Activated CD4-positive, alpha-beta T cell treated with anti-CD3 and anti-CD28 coated beads, Interleukin-2, Interleukin-4, amounts not matched to agents 100 ng/mL and 50 ng/mL, durations not matched to agents 16 hours and 8 hours (primary cell): ENCODE measurements at regions not wholly inside any gene's neighbourhood (a gene's known extent, or its start where the extent isn't known, plus 50 kb on each side); places are given as distances from the start of the nearest gene placed in this dataset.
"Not testable (repeated sequence)": the region's sequence is repeated elsewhere in the genome, so short reads cannot be mapped to it uniquely, and the experiment has no call there.

Experiments
- DNase-seq: peaks from one replicate; pipeline ENCODE4 v3.0.0-alpha.2; 2020; ENCODE audit warnings: low spot score

DNA sequence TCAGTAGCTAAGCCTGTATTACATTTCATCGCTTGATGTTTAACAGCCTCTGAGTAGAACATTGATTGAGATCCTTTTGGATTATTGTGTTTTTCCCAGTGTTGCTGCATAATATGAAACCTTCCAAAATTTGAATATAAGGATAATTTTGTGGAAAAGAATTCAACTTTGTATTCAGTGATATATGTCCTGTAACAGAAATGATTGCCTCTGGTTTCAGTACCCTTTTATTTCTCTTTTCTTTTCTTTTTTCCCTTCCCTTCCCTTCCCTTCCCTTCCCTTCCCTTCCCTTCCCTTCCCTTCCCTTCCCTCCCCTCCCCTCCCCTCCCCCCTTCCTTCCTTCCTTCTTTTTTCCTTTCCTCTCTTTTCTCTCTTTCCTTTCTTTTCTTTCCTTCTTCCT is 74.6 kb downstream of the UTRN start:
- DNase-seq = no peak

DNA sequence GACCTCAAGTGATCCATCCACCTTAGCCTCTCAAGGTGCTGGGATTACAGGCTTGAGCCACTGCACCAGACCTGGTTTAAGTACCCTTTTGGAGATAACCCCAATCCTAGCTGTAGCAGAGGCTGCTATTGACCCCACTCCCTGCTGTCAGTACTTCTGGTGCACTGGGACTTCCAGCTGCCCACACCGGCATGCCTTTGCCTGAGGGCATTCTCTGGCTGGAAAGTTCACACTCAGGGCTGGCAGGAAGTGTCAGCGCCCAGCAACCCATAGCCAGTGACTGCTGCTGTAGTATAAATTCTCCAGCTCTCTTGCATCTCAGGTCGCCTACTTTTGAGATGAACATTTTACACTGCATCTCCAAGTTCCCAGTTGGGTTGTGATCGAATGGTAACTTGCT is 75.3 kb downstream of the UTRN start:
- DNase-seq = no peak

- no peak for DNase-seq
Observed at GRCh38 chr6:144361016-144361415, 75.9 kb downstream of the UTRN start.

GRCh38 chr6:144362042-144363018 is 77.2 kb downstream of the UTRN start:
- DNase-seq = no peak

GRCh38 chr6:144364208-144364720 is 79.1 kb downstream of the UTRN start:
- DNase-seq = no peak

GRCh38 chr6:144364782-144365181 is 79.6 kb downstream of the UTRN start:
- no peak for DNase-seq

DNA sequence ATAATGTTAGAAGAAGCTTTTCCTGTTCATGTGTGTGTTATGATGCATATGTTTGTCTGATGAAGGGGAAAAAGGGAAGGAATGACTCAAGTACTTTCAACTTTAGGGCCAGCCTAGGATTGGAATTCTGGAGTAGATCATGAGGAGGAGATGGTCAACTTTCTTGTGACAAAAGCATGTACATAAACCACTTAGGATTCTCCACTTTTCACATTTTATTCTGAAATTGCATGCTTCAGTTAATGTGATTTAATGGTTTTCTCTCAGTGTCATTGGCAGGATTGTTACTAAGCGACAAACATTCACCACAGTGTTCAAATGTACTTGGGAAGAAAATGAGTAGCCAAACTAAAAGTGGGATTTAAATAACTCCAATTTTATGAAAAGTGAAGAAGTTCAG is 80.1 kb downstream of the UTRN start:
- DNase-seq = no peak

DNA sequence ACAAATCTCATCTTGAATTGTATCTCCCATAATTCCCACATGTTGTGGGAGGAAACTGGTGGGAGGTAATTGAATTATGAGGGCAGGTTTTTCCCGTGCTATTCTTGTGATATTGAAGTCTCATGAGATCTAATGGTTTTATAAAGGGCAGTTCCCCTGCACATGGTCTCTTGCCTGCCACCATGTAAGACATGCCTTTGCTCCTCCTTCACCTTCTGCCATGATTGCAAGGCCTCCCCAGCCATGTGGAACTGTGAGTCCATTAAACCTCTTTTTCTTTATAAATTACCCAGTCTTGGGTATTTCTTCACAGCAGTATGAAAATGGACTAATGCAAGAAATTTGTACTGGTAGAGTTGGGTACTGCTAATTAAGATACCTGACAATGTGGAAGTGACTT is 84.6 kb downstream of the UTRN start:
- not testable (repeated sequence) for DNase-seq

- DNase-seq = no peak
Observed at GRCh38 chr6:144372116-144372515, 87.0 kb downstream of the UTRN start.

DNA sequence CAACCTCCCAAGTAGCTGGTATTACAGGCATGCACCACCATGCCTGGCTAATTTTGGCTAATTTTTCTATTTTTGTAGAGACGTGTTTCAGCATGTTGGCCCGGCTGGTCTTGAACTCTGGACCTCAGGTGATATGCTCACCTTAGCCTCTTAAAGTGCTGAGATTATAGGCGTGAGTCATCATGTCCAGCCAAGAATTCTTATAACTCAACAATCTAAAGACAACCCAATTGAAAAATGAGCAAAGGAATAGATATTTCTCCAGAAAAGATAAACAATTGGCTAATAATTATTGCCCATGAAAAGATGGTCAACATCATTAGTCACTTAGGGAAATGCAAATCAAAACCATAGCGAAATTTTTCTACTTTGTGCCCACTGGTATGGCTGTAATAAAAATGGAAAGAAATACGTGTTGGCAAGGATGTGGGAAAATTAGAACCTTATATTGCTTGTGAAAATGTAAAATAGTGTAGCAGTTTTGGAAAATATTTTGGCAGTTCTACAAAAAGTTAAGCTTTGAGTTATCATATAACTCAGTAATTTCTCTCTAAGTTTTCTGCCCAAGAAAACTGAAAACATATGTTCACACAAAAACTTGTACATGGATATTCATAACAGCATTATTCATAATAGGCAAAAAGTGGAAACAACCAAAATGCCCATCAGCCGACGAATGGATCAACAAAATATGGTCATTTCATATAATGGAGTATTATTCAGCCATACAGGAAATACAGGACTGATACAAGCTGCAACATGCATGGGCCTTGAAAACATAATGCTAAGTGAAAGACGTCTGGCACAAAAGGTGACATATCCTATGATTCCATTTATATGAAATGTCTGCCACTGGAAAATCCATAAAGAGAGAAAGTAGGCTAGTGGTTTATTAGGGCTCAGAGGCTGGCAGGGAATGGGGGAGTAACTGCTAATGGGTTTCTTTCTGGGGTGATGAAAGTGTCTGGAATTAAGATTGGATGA is 87.8 kb downstream of the UTRN start:
- no peak for DNase-seq

DNA sequence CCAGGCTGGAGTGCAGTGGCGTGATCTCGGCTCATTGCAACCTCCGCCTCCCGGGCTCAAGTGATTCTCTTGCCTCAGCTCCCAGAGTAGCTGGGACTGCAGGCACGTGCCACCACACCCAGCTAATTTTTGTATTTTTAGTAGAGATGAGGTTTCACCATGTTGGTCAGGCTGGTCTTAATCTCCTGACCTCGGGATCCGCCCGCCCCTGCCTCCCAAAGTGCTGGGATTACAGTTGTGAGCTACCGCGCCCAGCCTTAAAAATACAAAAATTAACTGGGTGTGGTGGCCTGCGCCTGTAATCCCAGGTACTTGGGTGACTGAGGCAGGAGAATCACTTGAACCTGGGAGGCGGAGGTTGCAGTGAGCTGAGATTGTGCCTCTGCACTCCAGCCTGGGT is 89.4 kb downstream of the UTRN start:
- not testable (repeated sequence) for DNase-seq

- no peak for DNase-seq
Observed at GRCh38 chr6:144377586-144378210, 92.6 kb downstream of the UTRN start.

DNA sequence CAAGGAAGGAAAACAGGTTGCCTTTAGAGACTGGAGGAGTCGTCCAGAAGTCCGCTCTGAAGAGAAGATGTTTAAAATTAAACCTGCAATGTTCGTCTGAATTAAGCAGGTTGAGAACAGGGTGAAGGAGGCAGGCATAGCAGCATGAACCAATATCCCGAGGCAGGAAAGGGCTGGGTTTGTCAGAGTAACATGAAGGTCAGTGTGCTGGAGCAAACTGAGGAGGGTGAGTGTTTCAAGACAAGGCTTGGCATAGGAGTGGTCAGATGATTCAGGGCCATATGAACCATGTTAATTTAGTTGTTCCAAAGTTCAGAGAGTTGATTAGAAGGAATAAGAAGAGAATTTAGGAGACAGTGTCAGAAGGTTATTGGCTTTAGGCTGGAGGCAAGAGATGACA is 93.3 kb downstream of the UTRN start:
- DNase-seq = no peak

DNA sequence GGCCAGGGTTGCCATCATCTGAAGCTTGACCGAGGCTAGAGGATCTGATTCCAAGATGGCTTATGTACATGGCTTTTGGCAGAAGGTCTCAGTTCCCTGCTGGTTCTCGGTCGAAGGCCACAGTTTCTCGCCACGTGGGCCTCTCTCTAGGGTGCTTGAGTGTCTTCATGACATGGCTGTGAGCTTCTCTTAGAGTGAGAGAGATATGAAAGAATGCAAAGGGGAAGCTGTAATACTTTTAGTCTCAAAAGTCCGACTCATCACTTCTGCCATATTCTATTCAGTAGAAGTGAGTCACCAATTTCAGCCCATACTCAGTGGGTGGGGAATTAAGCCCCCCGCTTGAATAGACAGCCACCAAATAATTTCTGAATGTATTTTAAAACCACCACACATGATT is 94.2 kb downstream of the UTRN start:
- DNase-seq = no peak

DNA sequence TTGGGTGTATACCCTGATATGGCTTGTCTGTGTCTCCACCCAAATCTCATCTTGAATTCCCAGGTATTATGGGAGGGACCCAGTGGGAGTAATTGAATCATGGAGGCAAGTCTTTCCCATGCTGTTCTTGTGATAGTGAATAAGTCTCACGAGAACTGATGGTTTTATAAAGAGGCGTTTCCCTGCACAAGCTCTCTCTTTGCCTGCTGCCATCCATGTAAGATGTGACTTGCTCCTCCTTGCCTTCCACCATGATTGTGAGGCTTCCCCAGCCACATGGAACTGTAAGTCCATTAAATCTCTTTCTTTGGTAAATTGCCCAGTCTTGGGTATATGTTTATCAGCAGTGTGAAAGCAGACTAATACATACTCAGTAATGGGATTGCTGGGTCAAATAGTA is 96.4 kb downstream of the UTRN start:
- not testable (repeated sequence) for DNase-seq

DNA sequence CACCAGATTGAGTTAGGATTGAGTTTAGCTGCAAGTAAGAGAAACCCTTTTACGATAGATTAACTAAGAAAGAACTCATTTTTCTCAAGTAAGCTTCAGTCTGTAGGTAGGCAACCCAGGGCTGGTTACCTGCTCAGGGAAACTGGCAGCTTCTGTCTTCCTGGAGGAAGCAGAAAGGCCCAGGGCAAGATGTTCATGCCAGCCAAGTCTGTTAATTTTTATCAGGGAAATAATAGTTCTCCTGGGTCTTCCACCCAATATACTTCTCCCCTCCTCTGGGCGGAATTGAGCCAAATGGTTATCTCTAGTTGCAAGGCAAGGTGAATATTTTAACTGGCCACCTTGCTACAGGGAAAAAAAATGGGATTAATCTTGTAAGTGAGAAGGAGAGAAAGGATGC is 98.2 kb downstream of the UTRN start:
- no peak for DNase-seq

GRCh38 chr6:144384427-144384826 is 99.3 kb downstream of the UTRN start:
- no peak for DNase-seq

GRCh38 chr6:144389474-144389873 is 104.3 kb downstream of the UTRN start:
- DNase-seq = not testable (repeated sequence)

- DNase-seq = no peak
Observed at GRCh38 chr6:144390202-144390601, 105.1 kb downstream of the UTRN start.

- no peak for DNase-seq
Observed at GRCh38 chr6:144390886-144391285, 105.8 kb downstream of the UTRN start.

- DNase-seq = no peak
Observed at GRCh38 chr6:144392536-144392935, 107.4 kb downstream of the UTRN start.

- DNase-seq = no peak
Observed at GRCh38 chr6:144394210-144394609, 109.1 kb downstream of the UTRN start.
